NT2/D1 (cell line): ENCODE measurements at regions not wholly inside any gene's neighbourhood (a gene's known extent, or its start where the extent isn't known, plus 50 kb on each side); places are given as distances from the start of the nearest gene placed in this dataset.

Experiments
- SUZ12 ChIP-seq: IDR thresholded peaks from 2 replicates; pipeline ENCODE4 v1.6.1; 2011; ENCODE audit not compliant: insufficient read length, insufficient read depth; ENCODE audit errors: extremely low read depth
- ZNF274 ChIP-seq: IDR thresholded peaks from 2 replicates; pipeline ENCODE4 v1.6.1; 2011; ENCODE audit warnings: mild to moderate bottlenecking, low read depth, low read length

DNA sequence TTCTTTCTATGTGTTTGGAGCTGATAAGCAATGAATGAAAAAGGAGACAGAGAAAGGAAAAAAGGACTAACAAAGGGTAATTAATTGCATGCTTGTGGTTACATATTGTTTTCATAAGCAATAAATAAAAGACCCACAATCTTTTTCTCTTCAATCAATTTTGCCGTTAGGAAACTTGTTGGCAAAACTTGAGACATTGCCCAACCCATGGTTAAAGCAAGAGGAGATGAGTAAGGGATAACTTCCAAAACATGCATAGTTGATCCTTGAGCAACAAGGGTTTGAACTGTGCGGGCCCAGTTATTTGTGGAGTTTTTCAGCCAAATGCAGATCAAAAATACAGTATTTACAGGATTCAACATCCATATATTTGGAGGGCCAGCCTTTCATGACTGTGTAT lies 572.4 kb downstream of the AMY1C start:
- TF ChIP-seq ZNF274 (no peak), SUZ12 (no peak)
